ENCODE measurements at regions not wholly inside any gene's neighbourhood (a gene's known extent, or its start where the extent isn't known, plus 50 kb on each side); places are given as distances from the start of the nearest gene placed in this dataset.

GRCh38 chr6:55974688-55975087, 99.3 kb upstream of the BMP5 start:
- ChIA-PET CTCF (interaction anchor here (1.0 kb wide), 1 partner anchor 318 kb away, joined by 4 read pairs; no protein-coding TSS in a partner anchor), POLR2A (no interaction called here)
- Histone ChIP-seq H3K27ac (ENCODE audit: low read depth, low read length) (no peak overlapping the region), H3K9me3 (ENCODE audit: control insufficient read depth, insufficient read depth, low read length) (no peaks in the 10 kb centered on the region), H3K4me3 (ENCODE audit: low read depth, low read length) (no peak overlapping the region), H3K27me3 (ENCODE audit: control insufficient read depth, insufficient read depth, low read length) (no peaks in the 10 kb centered on the region)
- TF ChIP-seq CTCF (IDR thresholded peaks at IDR 0.05; ENCODE audit: low read depth, low read length) = no peak
- no peak for DNase-seq (ENCODE audit: low read depth, low spot score)

GRCh38 chr6:55972091-55972490, 96.7 kb upstream of the BMP5 start:
- Histone ChIP-seq H3K27ac (ENCODE audit: low read depth, low read length) (no peak overlapping the region), H3K4me3 (ENCODE audit: low read depth, low read length) (no peak overlapping the region), H3K9me3 (ENCODE audit: control insufficient read depth, insufficient read depth, low read length) (no peaks in the 10 kb centered on the region), H3K27me3 (ENCODE audit: control insufficient read depth, insufficient read depth, low read length) (no peaks in the 10 kb centered on the region)
- no peak for DNase-seq (ENCODE audit: low read depth, low spot score)
- TF ChIP-seq CTCF (IDR thresholded peaks at IDR 0.05; ENCODE audit: low read depth, low read length) = no peak
- ChIA-PET POLR2A (no interaction called here), CTCF (interaction anchor here (0.5 to 1.0 kb wide), 3 partner anchors 9 to 695 kb away, joined by 3 to 8 read pairs (median 4); no protein-coding TSS in a partner anchor)

- TF ChIP-seq CTCF (IDR thresholded peaks at IDR 0.05; ENCODE audit: low read depth, low read length) = no peak
- DNase-seq (ENCODE audit: low read depth, low spot score) = no peak
- no peak overlapping the region for H3K4me3 ChIP-seq (ENCODE audit: low read depth, low read length)
- H3K27ac ChIP-seq (ENCODE audit: low read depth, low read length) = no peak overlapping the region
- CTCF ChIA-PET = interaction anchor here (1.6 kb wide), 1 partner anchor 693 kb away, joined by 6 read pairs; no protein-coding TSS in a partner anchor
- no peaks in the 10 kb centered on the region for H3K9me3 ChIP-seq (ENCODE audit: control insufficient read depth, insufficient read depth, low read length)
- no peaks in the 10 kb centered on the region for H3K27me3 ChIP-seq (ENCODE audit: control insufficient read depth, insufficient read depth, low read length)
- POLR2A ChIA-PET = no interaction called here
Observed at GRCh38 chr6:55969526-55969925, 94.1 kb upstream of the BMP5 start.

- ChIA-PET POLR2A (no interaction called here), CTCF (interaction anchor here (1.6 kb wide), 1 partner anchor 692 kb away, joined by 6 read pairs; no protein-coding TSS in a partner anchor)
- no peaks in the 10 kb centered on the region for H3K27me3 ChIP-seq (ENCODE audit: control insufficient read depth, insufficient read depth, low read length)
- no peaks in the 10 kb centered on the region for H3K9me3 ChIP-seq (ENCODE audit: control insufficient read depth, insufficient read depth, low read length)
- H3K27ac ChIP-seq (ENCODE audit: low read depth, low read length) = no peak overlapping the region
- no peak for DNase-seq (ENCODE audit: low read depth, low spot score)
- H3K4me3 ChIP-seq (ENCODE audit: low read depth, low read length) = no peak overlapping the region
- no peak for TF ChIP-seq CTCF (IDR thresholded peaks at IDR 0.05; ENCODE audit: low read depth, low read length)
Observed at GRCh38 chr6:55968926-55969325, 93.5 kb upstream of the BMP5 start.

- H3K27ac ChIP-seq (ENCODE audit: low read depth, low read length) = no peak overlapping the region
- no peaks in the 10 kb centered on the region for H3K27me3 ChIP-seq (ENCODE audit: control insufficient read depth, insufficient read depth, low read length)
- TF ChIP-seq CTCF (IDR thresholded peaks at IDR 0.05; ENCODE audit: low read depth, low read length) = no peak
- no peak for DNase-seq (ENCODE audit: low read depth, low spot score)
- H3K9me3 ChIP-seq (ENCODE audit: control insufficient read depth, insufficient read depth, low read length) = no peaks in the 10 kb centered on the region
- ChIA-PET CTCF (interaction anchor here (1.1 to 2.1 kb wide), 5 partner anchors 10 to 671 kb away, joined by 3 to 7 read pairs (median 3); no protein-coding TSS in a partner anchor), POLR2A (no interaction called here)
- no peak overlapping the region for H3K4me3 ChIP-seq (ENCODE audit: low read depth, low read length)
Observed at GRCh38 chr6:55964136-55964535, 88.7 kb upstream of the BMP5 start.

All from AG04450 (cell line).